Endodermal cell (in vitro differentiated cells): ENCODE measurements at regions not wholly inside any gene's neighbourhood (a gene's known extent, or its start where the extent isn't known, plus 50 kb on each side); places are given as distances from the start of the nearest gene placed in this dataset.

Source experiments
- DNase-seq: peaks from one replicate; pipeline ENCODE4 v3.0.0-alpha.2; 2017
- H3K27ac ChIP-seq: 2 replicates; pipeline ENCODE4 v1.5.1; 2013; ENCODE audit warnings: mild to moderate bottlenecking, low read depth, low read length, moderate library complexity
- H3K27me3 ChIP-seq: 2 replicates; pipeline ENCODE4 v1.6.1; 2013; ENCODE audit warnings: mild to moderate bottlenecking, low read length, moderate library complexity; ENCODE audit not compliant: insufficient read depth, control insufficient read depth, poor library complexity, severe bottlenecking
- H3K36me3 ChIP-seq: 2 replicates; pipeline ENCODE4 v1.7.0; 2013; ENCODE audit warnings: mild to moderate bottlenecking, low read length, moderate library complexity; ENCODE audit not compliant: control insufficient read depth, insufficient read depth
- H3K4me1 ChIP-seq: one replicate; pipeline ENCODE4 v1.7.0; 2013; ENCODE audit warnings: low read length; ENCODE audit not compliant: control insufficient read depth, insufficient read depth
- H3K4me3 ChIP-seq: 2 replicates; pipeline ENCODE4 v1.5.1; 2013; ENCODE audit warnings: mild to moderate bottlenecking, low read length, moderate library complexity
- H3K9ac ChIP-seq: 2 replicates; pipeline ENCODE4 v1.6.1; 2013; ENCODE audit warnings: mild to moderate bottlenecking, low read length, moderate library complexity; ENCODE audit not compliant: poor library complexity, severe bottlenecking; ENCODE audit errors: extremely low read depth
- H3K9me3 ChIP-seq: 2 replicates; pipeline ENCODE4 v1.6.1; 2013; ENCODE audit warnings: mild to moderate bottlenecking, low read length, moderate library complexity; ENCODE audit not compliant: control insufficient read depth
- H3K27ac Mint-ChIP-seq: 2 replicates; pipeline ENCODE4 v1.8.0; 2020; ENCODE audit warnings: mixed read lengths
- H3K27me3 Mint-ChIP-seq: 2 replicates; pipeline ENCODE4 v1.8.0; 2021; ENCODE audit warnings: mild to moderate bottlenecking, mixed read lengths; ENCODE audit not compliant: insufficient read depth
- H3K36me3 Mint-ChIP-seq: 2 replicates; pipeline ENCODE4 v1.8.0; 2020; ENCODE audit warnings: low read depth, mixed read lengths
- H3K4me1 Mint-ChIP-seq: 2 replicates; pipeline ENCODE4 v1.8.0; 2020; ENCODE audit warnings: mixed read lengths
- H3K4me3 Mint-ChIP-seq: 2 replicates; pipeline ENCODE4 v1.8.0; 2020; ENCODE audit warnings: mild to moderate bottlenecking, moderate library complexity, mixed read lengths
- H3K9me3 Mint-ChIP-seq: 2 replicates; pipeline ENCODE4 v1.8.0; 2020; ENCODE audit warnings: mild to moderate bottlenecking, mixed read lengths
- CTCF ChIP-seq: fragments of 200-600 bp; sonication (generic); conservative IDR thresholded peaks from 2 replicates; pipeline ENCODE4 v1.5.0; 2021; ENCODE audit warnings: antibody characterized with exemption, mild to moderate bottlenecking
- WGBS, 2 experiments: methylation state at CpG; one replicate each; pipeline versions ENCODE4 v1.1.5 to v1.1.7; 2013; ENCODE audit warnings: missing lambda C conversion rate in 2 of 2, mixed read lengths in 1 of 2; ENCODE audit not compliant: insufficient coverage in 1 of 2, insufficient read length in 1 of 2; 5-methylcytosine and 5-hydroxymethylcytosine counted together

- no peak for TF ChIP-seq CTCF
- Histone ChIP-seq H3K4me1 (peaks cover 3% of the 10 kb centered on the region), H3K27ac (no peak overlapping the region), H3K4me3 (no peak overlapping the region), H3K9ac (no peak overlapping the region), H3K27me3 (no peaks in the 10 kb centered on the region), H3K36me3 (no peaks in the 10 kb centered on the region), H3K9me3 (peaks cover 6% of the 10 kb centered on the region)
- Mint-ChIP-seq H3K27me3 (no peaks in the 10 kb centered on the region), H3K36me3 (no peaks in the 10 kb centered on the region), H3K4me1 (peaks cover 17% of the 10 kb centered on the region), H3K27ac (no peak overlapping the region), H3K4me3 (no peak overlapping the region), H3K9me3 (peaks cover 4% of the 10 kb centered on the region)
- WGBS, 2 experiments = 75 to 85% methylated on average over 4 to 6 of the region's 6 CpGs
- DNase-seq = no peak
Observed at GRCh38 chr4:128468123-128468989, 180.7 kb upstream of the PGRMC2 start.

- no peak for TF ChIP-seq CTCF
- H3K4me1 ChIP-seq = peaks cover 13% of the 10 kb centered on the region
- 39 to 100% methylated on average over 1 to 2 of the region's 2 CpGs for WGBS, 2 experiments
- H3K9me3 Mint-ChIP-seq = peaks cover 14% of the 10 kb centered on the region
- peaks cover 13% of the 10 kb centered on the region for H3K9me3 ChIP-seq
- H3K36me3 ChIP-seq = no peaks in the 10 kb centered on the region
- H3K4me1 Mint-ChIP-seq = no peaks in the 10 kb centered on the region
- no peak overlapping the region for H3K4me3 ChIP-seq
- no peaks in the 10 kb centered on the region for H3K27me3 ChIP-seq
- no peak overlapping the region for H3K9ac ChIP-seq
- no peak overlapping the region for H3K27ac Mint-ChIP-seq
- no peaks in the 10 kb centered on the region for H3K27me3 Mint-ChIP-seq
- H3K27ac ChIP-seq = no peak overlapping the region
- no peaks in the 10 kb centered on the region for H3K36me3 Mint-ChIP-seq
- no peak overlapping the region for H3K4me3 Mint-ChIP-seq
- no peak for DNase-seq
Observed at GRCh38 chr4:128465523-128465922, 177.9 kb upstream of the PGRMC2 start.

- Mint-ChIP-seq H3K9me3 (peaks cover 14% of the 10 kb centered on the region), H3K27me3 (no peaks in the 10 kb centered on the region), H3K36me3 (no peaks in the 10 kb centered on the region), H3K27ac (no peak overlapping the region), H3K4me3 (no peak overlapping the region), H3K4me1 (peaks cover 6% of the 10 kb centered on the region)
- Histone ChIP-seq H3K36me3 (no peaks in the 10 kb centered on the region), H3K27ac (no peak overlapping the region), H3K4me1 (peaks cover 13% of the 10 kb centered on the region), H3K9me3 (peaks cover 13% of the 10 kb centered on the region), H3K9ac (no peak overlapping the region), H3K27me3 (no peaks in the 10 kb centered on the region), H3K4me3 (peak overlapping the region; percentile 39)
- TF ChIP-seq CTCF = no peak
- WGBS, 2 experiments = 91 to 100% methylated on average over 1 to 2 of the region's 2 CpGs
- DNase-seq = no peak
Observed at GRCh38 chr4:128463006-128463405, 175.4 kb upstream of the PGRMC2 start.
